Breast epithelium (tissue), 4 donors: ENCODE measurements at regions not wholly inside any gene's neighbourhood (a gene's known extent, or its start where the extent isn't known, plus 50 kb on each side); places are given as distances from the start of the nearest gene placed in this dataset.
"Not testable (repeated sequence)": the region's sequence is repeated elsewhere in the genome, so short reads cannot be mapped to it uniquely, and the experiment has no call there.

Source experiments
- DNase-seq, 2 donors: peaks; one replicate each; pipeline ENCODE4 v3.0.0-alpha.2; 2019; ENCODE audit warnings: low spot score in 2 of 2
- H3K27ac ChIP-seq, 2 donors: fragments of 200-600 bp; sonication (generic) in 1 of 2; one replicate each; pipeline ENCODE4 v1.5.1; 2016 to 2019; ENCODE audit warnings: mild to moderate bottlenecking in 1 of 2
- H3K27me3 ChIP-seq, 2 donors: fragments of 200-600 bp; sonication (generic) in 1 of 2; one replicate each; pipeline versions ENCODE4 v1.5.1 to v1.6.0; 2017 to 2019; ENCODE audit warnings: control low read depth in 1 of 2, mild to moderate bottlenecking in 1 of 2
- H3K36me3 ChIP-seq: fragments of 200-600 bp; one replicate; pipeline ENCODE4 v1.5.1; 2019
- H3K4me1 ChIP-seq, 2 donors: fragments of 200-600 bp; sonication (generic); one replicate each; pipeline ENCODE4 v1.5.1; 2016 to 2019; ENCODE audit warnings: control low read depth in 1 of 2
- H3K4me3 ChIP-seq, 3 donors: fragments of 200-600 bp; sonication (generic); 1 replicate in 2 of 3; 2 replicates in 1 of 3; pipeline ENCODE4 v1.5.1; 2016 to 2019; ENCODE audit warnings: mild to moderate bottlenecking in 3 of 3, moderate library complexity in 2 of 3
- H3K9me3 ChIP-seq, 2 donors: fragments of 200-600 bp; sonication (generic) in 1 of 2; one replicate each; pipeline ENCODE4 v1.5.1; 2016 to 2019; ENCODE audit warnings: control low read depth in 1 of 2
- POLR2A ChIP-seq: fragments of 450-650 bp; IDR thresholded peaks from one replicate; pipeline ENCODE4 v1.6.1; 2016; ENCODE audit warnings: antibody characterized with exemption, mild to moderate bottlenecking, moderate library complexity
- POLR2AphosphoS5 ChIP-seq, 3 donors: sonication (generic); formaldehyde crosslinking; IDR thresholded peaks; one replicate each; pipeline ENCODE4 v1.6.1; 2017; ENCODE audit warnings: antibody characterized with exemption in 3 of 3
- intact Hi-C: fragments of 100-400 bp; cut with DNase I; formaldehyde crosslinking; loops from one replicate; pipeline ENCODE4 v1.15.1; 2023; ENCODE audit warnings: low total_unique reads
- TF ChIP-seq, protein P1 (sequence below), 3 donors: fragments of 450-650 bp; IDR thresholded peaks; one replicate each; pipeline ENCODE4 v1.5.1; 2016 to 2017; ENCODE audit warnings: antibody characterized with exemption in 3 of 3, mild to moderate bottlenecking in 3 of 3, moderate library complexity in 3 of 3

GRCh38 chr12:19912991-19913390 is 455.3 kb upstream of the PDE3A start:
- DNase-seq, result no peak
- no peaks in the 10 kb centered on the region for H3K9me3 ChIP-seq
- no peaks in the 10 kb centered on the region for H3K36me3 ChIP-seq
- no peak overlapping the region for H3K4me3 ChIP-seq
- no peaks in the 10 kb centered on the region for H3K4me1 ChIP-seq
- H3K27ac ChIP-seq, result no peak overlapping the region
- no peak for TF ChIP-seq POLR2A
- TF ChIP-seq POLR2AphosphoS5 (IDR thresholded peaks at IDR 0.05), result no peak
- TF ChIP-seq, protein P1, sequence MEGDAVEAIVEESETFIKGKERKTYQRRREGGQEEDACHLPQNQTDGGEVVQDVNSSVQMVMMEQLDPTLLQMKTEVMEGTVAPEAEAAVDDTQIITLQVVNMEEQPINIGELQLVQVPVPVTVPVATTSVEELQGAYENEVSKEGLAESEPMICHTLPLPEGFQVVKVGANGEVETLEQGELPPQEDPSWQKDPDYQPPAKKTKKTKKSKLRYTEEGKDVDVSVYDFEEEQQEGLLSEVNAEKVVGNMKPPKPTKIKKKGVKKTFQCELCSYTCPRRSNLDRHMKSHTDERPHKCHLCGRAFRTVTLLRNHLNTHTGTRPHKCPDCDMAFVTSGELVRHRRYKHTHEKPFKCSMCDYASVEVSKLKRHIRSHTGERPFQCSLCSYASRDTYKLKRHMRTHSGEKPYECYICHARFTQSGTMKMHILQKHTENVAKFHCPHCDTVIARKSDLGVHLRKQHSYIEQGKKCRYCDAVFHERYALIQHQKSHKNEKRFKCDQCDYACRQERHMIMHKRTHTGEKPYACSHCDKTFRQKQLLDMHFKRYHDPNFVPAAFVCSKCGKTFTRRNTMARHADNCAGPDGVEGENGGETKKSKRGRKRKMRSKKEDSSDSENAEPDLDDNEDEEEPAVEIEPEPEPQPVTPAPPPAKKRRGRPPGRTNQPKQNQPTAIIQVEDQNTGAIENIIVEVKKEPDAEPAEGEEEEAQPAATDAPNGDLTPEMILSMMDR (IDR thresholded peaks at IDR 0.05), result no peak
- intact Hi-C loops, result no loop called here
- no peaks in the 10 kb centered on the region for H3K27me3 ChIP-seq

DNA sequence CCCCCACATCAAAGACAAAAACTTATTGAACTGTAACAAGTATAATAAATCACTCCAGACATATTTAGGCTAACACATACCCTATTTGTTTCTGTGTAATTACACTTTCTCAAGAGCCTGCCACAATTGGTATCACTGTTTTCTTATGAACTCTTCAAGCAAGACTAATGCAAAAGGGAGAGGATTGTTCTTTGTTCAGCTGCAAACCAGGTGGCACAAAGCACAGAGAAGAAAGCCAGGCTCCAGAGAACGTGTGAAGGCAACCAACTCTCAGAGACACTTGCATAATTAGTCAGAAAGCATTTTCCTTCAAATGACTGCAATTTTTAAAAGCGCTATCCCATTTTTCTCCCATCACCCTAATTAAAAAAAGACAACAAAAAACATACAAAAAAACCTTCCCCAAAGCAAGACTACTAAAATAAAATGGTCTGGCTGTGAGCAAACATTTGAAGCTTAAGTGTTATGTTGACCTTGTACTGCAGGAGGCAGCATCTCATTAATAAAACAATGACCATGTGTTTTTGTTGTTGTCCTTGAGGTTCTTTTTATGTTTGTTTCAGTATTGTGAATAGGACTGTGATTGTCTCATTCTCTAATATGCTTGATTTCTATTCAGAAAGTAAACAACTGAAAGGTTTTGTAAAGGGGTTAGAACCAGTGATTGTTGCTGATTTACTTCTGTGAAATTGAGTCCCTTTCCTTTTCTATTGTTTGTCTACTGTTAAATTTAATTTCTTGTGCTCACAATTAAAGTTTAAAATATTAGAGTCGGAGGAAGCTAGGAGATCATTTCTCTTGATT is 452.7 kb upstream of the PDE3A start:
- no peaks in the 10 kb centered on the region for H3K27me3 ChIP-seq
- H3K36me3 ChIP-seq, result no peaks in the 10 kb centered on the region
- intact Hi-C loops, result no loop called here
- no peak for DNase-seq
- no peaks in the 10 kb centered on the region for H3K9me3 ChIP-seq
- H3K27ac ChIP-seq, result no peak overlapping the region
- no peak overlapping the region for H3K4me3 ChIP-seq
- no peak for TF ChIP-seq POLR2AphosphoS5 (IDR thresholded peaks at IDR 0.05)
- TF ChIP-seq POLR2A, result no peak
- TF ChIP-seq, protein P1 (IDR thresholded peaks at IDR 0.05), result peak in 2 of 3 donors; percentile 43 to 71
- H3K4me1 ChIP-seq, result no peaks in the 10 kb centered on the region

GRCh38 chr12:19916196-19916753 is 452.1 kb upstream of the PDE3A start:
- Histone ChIP-seq H3K4me3 (no peak overlapping the region), H3K27ac (no peak overlapping the region), H3K9me3 (no peaks in the 10 kb centered on the region), H3K36me3 (no peaks in the 10 kb centered on the region), H3K27me3 (no peaks in the 10 kb centered on the region), H3K4me1 (no peaks in the 10 kb centered on the region)
- no peak for TF ChIP-seq POLR2A
- TF ChIP-seq, protein P1 (IDR thresholded peaks at IDR 0.05), result no peak
- no peak for TF ChIP-seq POLR2AphosphoS5 (IDR thresholded peaks at IDR 0.05)
- no peak for DNase-seq
- intact Hi-C loops, result no loop called here

GRCh38 chr12:19916974-19917373 is 451.4 kb upstream of the PDE3A start:
- H3K9me3 ChIP-seq, result no peaks in the 10 kb centered on the region
- no peaks in the 10 kb centered on the region for H3K4me1 ChIP-seq
- no peaks in the 10 kb centered on the region for H3K36me3 ChIP-seq
- H3K27me3 ChIP-seq, result no peaks in the 10 kb centered on the region
- H3K4me3 ChIP-seq, result no peak overlapping the region
- TF ChIP-seq, protein P1 (IDR thresholded peaks at IDR 0.05), result no peak
- TF ChIP-seq POLR2AphosphoS5 (IDR thresholded peaks at IDR 0.05) (peak in 1 of 3 donors; percentile 26), POLR2A (no peak)
- DNase-seq, result no peak
- H3K27ac ChIP-seq, result no peak overlapping the region
- intact Hi-C loops, result no loop called here

- H3K36me3 ChIP-seq, intact Hi-C loops, H3K4me3 ChIP-seq, H3K4me1 ChIP-seq, DNase-seq, H3K9me3 ChIP-seq, H3K27ac ChIP-seq, H3K27me3 ChIP-seq: not testable (repeated sequence)
Measured at GRCh38 chr12:19921716-19922115, 446.6 kb upstream of the PDE3A start.
